HG02642 (cell line): ENCODE measurements at regions not wholly inside any gene's neighbourhood (a gene's known extent, or its start where the extent isn't known, plus 50 kb on each side); places are given as distances from the start of the nearest gene placed in this dataset.
"Not testable (repeated sequence)": the region's sequence is repeated elsewhere in the genome, so short reads cannot be mapped to it uniquely, and the experiment has no call there.

ENCODE experiments used
- ATAC-seq: cut with Tn5 transposase; IDR thresholded peaks from one replicate; pipeline ENCODE4 v1.9.1; 2021; ENCODE audit warnings: mild to moderate bottlenecking; ENCODE audit not compliant: unreplicated experiment, poor library complexity

- no peak for ATAC-seq
Measured at GRCh38 chr12:115898670-115899069, 378.8 kb downstream of the MED13L start.

GRCh38 chr12:115897729-115898128 lies 379.8 kb downstream of the MED13L start:
- ATAC-seq: no peak

GRCh38 chr12:115895247-115895646 lies 382.2 kb downstream of the MED13L start:
- no peak for ATAC-seq

GRCh38 chr12:115891556-115892164 lies 385.8 kb downstream of the MED13L start:
- ATAC-seq: no peak

GRCh38 chr12:115886666-115887065 lies 390.8 kb downstream of the MED13L start:
- ATAC-seq: no peak

GRCh38 chr12:115885040-115885690 lies 392.3 kb downstream of the MED13L start:
- ATAC-seq: no peak

GRCh38 chr12:115882936-115883335 lies 394.6 kb downstream of the MED13L start:
- ATAC-seq: no peak

- no peak for ATAC-seq
Measured at GRCh38 chr12:115880238-115880637, 397.3 kb downstream of the MED13L start.

GRCh38 chr12:115879354-115879753 lies 398.1 kb downstream of the MED13L start:
- no peak for ATAC-seq

GRCh38 chr12:115873451-115874082 lies 403.9 kb downstream of the MED13L start:
- no peak for ATAC-seq

- no peak for ATAC-seq
Measured at GRCh38 chr12:115872919-115873357, 404.6 kb downstream of the MED13L start.

- no peak for ATAC-seq
Measured at GRCh38 chr12:115872212-115872611, 405.3 kb downstream of the MED13L start.

GRCh38 chr12:115871714-115872113 lies 405.8 kb downstream of the MED13L start:
- ATAC-seq: no peak

GRCh38 chr12:115870510-115870909 lies 407.0 kb downstream of the MED13L start:
- no peak for ATAC-seq

- no peak for ATAC-seq
Measured at GRCh38 chr12:115870021-115870420, 407.5 kb downstream of the MED13L start.

GRCh38 chr12:115869604-115870003 lies 407.9 kb downstream of the MED13L start:
- no peak for ATAC-seq

- no peak for ATAC-seq
Measured at GRCh38 chr12:115868624-115869023, 408.9 kb downstream of the MED13L start.

- ATAC-seq: no peak
Measured at GRCh38 chr12:115867854-115868253, 409.6 kb downstream of the MED13L start.

- ATAC-seq: no peak
Measured at GRCh38 chr12:115866909-115867525, 410.5 kb downstream of the MED13L start.

GRCh38 chr12:115866281-115866680 lies 411.2 kb downstream of the MED13L start:
- not testable (repeated sequence) for ATAC-seq

GRCh38 chr12:115864396-115864795 lies 413.1 kb downstream of the MED13L start:
- no peak for ATAC-seq
